ENCODE measurements at regions not wholly inside any gene's neighbourhood (a gene's known extent, or its start where the extent isn't known, plus 50 kb on each side); places are given as distances from the start of the nearest gene placed in this dataset.

DNA sequence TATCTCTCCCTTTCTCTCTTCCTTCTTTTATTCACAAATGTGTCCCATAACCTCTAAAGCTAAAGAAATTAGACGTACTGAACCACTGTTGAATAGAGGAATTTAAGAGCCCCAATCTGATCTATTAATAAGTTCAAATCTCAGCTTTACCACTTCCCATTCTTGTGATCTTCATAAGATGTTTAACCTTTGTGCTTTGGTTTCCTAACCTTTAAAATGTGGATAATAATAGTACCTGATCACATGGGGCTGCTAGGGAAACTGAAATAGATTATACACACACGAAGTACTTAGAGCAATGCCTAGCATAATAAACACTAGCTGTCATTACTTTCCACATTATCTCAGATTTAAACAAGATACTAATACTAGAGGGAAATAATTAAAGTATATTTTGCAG, 324.3 kb upstream of the SEMA6A start:
- no peaks in the 10 kb centered on the region for H3K36me3 Mint-ChIP-seq
- TF ChIP-seq, protein P1, sequence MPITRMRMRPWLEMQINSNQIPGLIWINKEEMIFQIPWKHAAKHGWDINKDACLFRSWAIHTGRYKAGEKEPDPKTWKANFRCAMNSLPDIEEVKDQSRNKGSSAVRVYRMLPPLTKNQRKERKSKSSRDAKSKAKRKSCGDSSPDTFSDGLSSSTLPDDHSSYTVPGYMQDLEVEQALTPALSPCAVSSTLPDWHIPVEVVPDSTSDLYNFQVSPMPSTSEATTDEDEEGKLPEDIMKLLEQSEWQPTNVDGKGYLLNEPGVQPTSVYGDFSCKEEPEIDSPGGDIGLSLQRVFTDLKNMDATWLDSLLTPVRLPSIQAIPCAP (CRISPR knock-in tag; IDR thresholded peaks at IDR 0.05): no peak
- TF ChIP-seq RORB (CRISPR knock-in tag; IDR thresholded peaks at IDR 0.05) (no peak), MYBL2 (CRISPR knock-in tag; IDR thresholded peaks at IDR 0.05) (no peak), ESRRA (CRISPR knock-in tag; IDR thresholded peaks at IDR 0.05; ENCODE audit: borderline replicate concordance) (no peak), TEAD1 (CRISPR knock-in tag; IDR thresholded peaks at IDR 0.05) (no peak), NFE2L1 (CRISPR knock-in tag; IDR thresholded peaks at IDR 0.05) (no peak), NFYB (CRISPR knock-in tag; conservative IDR thresholded peaks at IDR 0.05; ENCODE audit: low read depth) (no peak), RELA (CRISPR knock-in tag; IDR thresholded peaks at IDR 0.05; ENCODE audit: borderline replicate concordance) (no peak), JUN (CRISPR knock-in tag; IDR thresholded peaks at IDR 0.05) (no peak), GRHL2 (CRISPR knock-in tag; IDR thresholded peaks at IDR 0.05; ENCODE audit: insufficient replicate concordance, severe bottlenecking) (no peak), IRF2 (CRISPR knock-in tag; IDR thresholded peaks at IDR 0.05; ENCODE audit: borderline replicate concordance, low read depth) (no peak), CREM (CRISPR knock-in tag; IDR thresholded peaks at IDR 0.05) (no peak)
- TF ChIP-seq, protein P2, sequence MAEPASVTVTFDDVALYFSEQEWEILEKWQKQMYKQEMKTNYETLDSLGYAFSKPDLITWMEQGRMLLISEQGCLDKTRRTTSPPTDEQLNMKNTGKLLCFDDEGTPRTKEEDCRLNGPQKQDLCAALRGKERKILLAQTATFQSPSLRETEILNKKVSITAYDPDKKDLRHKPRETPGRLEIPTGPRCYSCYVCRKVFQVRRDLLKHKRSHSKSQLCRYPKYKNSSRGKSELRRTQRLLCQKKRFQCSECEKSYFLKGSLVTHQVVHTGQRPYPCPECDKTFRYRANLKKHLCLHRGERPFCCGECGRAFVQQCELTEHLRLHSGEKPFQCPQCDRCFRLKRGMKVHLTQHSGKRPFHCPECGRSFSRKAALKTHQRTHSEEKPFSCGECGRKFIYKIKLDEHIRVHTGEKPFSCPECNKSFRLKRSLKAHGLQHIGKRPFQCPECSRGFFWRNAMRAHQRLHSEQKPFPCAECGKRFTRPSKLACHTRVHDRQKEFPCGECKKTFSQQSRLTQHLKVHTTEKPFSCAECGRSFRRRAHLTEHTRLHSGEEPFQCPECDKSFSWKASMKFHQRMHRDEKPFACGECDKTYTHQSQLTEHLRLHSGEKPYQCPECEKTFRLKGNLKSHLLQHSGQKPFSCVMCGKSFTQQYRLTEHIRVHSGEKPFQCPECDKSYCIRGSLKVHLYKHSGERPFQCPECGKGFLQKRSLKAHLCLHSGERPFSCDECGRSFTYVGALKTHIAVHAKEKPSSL (CRISPR knock-in tag; conservative IDR thresholded peaks at IDR 0.05): no peak
- TF ChIP-seq, protein P3, sequence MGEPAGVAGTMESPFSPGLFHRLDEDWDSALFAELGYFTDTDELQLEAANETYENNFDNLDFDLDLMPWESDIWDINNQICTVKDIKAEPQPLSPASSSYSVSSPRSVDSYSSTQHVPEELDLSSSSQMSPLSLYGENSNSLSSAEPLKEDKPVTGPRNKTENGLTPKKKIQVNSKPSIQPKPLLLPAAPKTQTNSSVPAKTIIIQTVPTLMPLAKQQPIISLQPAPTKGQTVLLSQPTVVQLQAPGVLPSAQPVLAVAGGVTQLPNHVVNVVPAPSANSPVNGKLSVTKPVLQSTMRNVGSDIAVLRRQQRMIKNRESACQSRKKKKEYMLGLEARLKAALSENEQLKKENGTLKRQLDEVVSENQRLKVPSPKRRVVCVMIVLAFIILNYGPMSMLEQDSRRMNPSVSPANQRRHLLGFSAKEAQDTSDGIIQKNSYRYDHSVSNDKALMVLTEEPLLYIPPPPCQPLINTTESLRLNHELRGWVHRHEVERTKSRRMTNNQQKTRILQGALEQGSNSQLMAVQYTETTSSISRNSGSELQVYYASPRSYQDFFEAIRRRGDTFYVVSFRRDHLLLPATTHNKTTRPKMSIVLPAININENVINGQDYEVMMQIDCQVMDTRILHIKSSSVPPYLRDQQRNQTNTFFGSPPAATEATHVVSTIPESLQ (CRISPR knock-in tag; IDR thresholded peaks at IDR 0.05): no peak
- TF ChIP-seq, protein P4, sequence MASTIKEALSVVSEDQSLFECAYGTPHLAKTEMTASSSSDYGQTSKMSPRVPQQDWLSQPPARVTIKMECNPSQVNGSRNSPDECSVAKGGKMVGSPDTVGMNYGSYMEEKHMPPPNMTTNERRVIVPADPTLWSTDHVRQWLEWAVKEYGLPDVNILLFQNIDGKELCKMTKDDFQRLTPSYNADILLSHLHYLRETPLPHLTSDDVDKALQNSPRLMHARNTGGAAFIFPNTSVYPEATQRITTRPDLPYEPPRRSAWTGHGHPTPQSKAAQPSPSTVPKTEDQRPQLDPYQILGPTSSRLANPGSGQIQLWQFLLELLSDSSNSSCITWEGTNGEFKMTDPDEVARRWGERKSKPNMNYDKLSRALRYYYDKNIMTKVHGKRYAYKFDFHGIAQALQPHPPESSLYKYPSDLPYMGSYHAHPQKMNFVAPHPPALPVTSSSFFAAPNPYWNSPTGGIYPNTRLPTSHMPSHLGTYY (CRISPR knock-in tag; IDR thresholded peaks at IDR 0.05): no peak
- TF ChIP-seq, protein P5, sequence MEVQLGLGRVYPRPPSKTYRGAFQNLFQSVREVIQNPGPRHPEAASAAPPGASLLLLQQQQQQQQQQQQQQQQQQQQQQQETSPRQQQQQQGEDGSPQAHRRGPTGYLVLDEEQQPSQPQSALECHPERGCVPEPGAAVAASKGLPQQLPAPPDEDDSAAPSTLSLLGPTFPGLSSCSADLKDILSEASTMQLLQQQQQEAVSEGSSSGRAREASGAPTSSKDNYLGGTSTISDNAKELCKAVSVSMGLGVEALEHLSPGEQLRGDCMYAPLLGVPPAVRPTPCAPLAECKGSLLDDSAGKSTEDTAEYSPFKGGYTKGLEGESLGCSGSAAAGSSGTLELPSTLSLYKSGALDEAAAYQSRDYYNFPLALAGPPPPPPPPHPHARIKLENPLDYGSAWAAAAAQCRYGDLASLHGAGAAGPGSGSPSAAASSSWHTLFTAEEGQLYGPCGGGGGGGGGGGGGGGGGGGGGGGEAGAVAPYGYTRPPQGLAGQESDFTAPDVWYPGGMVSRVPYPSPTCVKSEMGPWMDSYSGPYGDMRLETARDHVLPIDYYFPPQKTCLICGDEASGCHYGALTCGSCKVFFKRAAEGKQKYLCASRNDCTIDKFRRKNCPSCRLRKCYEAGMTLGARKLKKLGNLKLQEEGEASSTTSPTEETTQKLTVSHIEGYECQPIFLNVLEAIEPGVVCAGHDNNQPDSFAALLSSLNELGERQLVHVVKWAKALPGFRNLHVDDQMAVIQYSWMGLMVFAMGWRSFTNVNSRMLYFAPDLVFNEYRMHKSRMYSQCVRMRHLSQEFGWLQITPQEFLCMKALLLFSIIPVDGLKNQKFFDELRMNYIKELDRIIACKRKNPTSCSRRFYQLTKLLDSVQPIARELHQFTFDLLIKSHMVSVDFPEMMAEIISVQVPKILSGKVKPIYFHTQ (CRISPR knock-in tag; IDR thresholded peaks at IDR 0.05): no peak
- TF ChIP-seq, protein P6, sequence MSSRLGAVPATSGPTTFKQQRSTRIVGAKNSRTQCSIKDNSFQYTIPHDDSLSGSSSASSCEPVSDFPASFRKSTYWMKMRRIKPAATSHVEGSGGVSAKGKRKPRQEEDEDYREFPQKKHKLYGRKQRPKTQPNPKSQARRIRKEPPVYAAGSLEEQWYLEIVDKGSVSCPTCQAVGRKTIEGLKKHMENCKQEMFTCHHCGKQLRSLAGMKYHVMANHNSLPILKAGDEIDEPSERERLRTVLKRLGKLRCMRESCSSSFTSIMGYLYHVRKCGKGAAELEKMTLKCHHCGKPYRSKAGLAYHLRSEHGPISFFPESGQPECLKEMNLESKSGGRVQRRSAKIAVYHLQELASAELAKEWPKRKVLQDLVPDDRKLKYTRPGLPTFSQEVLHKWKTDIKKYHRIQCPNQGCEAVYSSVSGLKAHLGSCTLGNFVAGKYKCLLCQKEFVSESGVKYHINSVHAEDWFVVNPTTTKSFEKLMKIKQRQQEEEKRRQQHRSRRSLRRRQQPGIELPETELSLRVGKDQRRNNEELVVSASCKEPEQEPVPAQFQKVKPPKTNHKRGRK (CRISPR knock-in tag; IDR thresholded peaks at IDR 0.05; ENCODE audit: borderline replicate concordance): no peak
- TF ChIP-seq, protein P7, sequence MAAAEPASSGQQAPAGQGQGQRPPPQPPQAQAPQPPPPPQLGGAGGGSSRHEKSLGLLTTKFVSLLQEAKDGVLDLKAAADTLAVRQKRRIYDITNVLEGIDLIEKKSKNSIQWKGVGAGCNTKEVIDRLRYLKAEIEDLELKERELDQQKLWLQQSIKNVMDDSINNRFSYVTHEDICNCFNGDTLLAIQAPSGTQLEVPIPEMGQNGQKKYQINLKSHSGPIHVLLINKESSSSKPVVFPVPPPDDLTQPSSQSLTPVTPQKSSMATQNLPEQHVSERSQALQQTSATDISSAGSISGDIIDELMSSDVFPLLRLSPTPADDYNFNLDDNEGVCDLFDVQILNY (CRISPR knock-in tag; IDR thresholded peaks at IDR 0.05): no peak
- TF ChIP-seq, protein P8, sequence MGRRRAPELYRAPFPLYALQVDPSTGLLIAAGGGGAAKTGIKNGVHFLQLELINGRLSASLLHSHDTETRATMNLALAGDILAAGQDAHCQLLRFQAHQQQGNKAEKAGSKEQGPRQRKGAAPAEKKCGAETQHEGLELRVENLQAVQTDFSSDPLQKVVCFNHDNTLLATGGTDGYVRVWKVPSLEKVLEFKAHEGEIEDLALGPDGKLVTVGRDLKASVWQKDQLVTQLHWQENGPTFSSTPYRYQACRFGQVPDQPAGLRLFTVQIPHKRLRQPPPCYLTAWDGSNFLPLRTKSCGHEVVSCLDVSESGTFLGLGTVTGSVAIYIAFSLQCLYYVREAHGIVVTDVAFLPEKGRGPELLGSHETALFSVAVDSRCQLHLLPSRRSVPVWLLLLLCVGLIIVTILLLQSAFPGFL (CRISPR knock-in tag; IDR thresholded peaks at IDR 0.05; ENCODE audit: borderline replicate concordance): no peak
- POLR2A ChIA-PET: no interaction called here
- H3K9me3 Mint-ChIP-seq: no peaks in the 10 kb centered on the region
- H3K4me3 Mint-ChIP-seq: no peak overlapping the region
- CTCF ChIA-PET: no interaction called here
- no peaks in the 10 kb centered on the region for H3K27me3 Mint-ChIP-seq (ENCODE audit: low read depth)
- H3K27ac Mint-ChIP-seq: no peak overlapping the region
- H3K4me1 Mint-ChIP-seq: peaks cover 15% of the 10 kb centered on the region
- no peak for DNase-seq (ENCODE audit: low spot score)
- ATAC-seq: no peak
